NCI-H1694 (cell line): ENCODE measurements at regions not wholly inside any gene's neighbourhood (a gene's known extent, or its start where the extent isn't known, plus 50 kb on each side); places are given as distances from the start of the nearest gene placed in this dataset.

Experiments
- DNase-seq: peaks from one replicate; lab custom pipeline; 2025; lab: John Stamatoyannopoulos, UW

GRCh38 chr13:93140912-93141311, 85.7 kb upstream of the GPC6 start:
- no peak for DNase-seq

- no peak for DNase-seq
Measured at GRCh38 chr13:93144031-93144430, 82.6 kb upstream of the GPC6 start.

GRCh38 chr13:93145199-93145598, 81.4 kb upstream of the GPC6 start:
- no peak for DNase-seq

GRCh38 chr13:93146584-93147297, 79.9 kb upstream of the GPC6 start:
- no peak for DNase-seq

- DNase-seq, result no peak
Measured at GRCh38 chr13:93147298-93147645, 79.3 kb upstream of the GPC6 start.

- DNase-seq, result no peak
Measured at GRCh38 chr13:93147946-93148345, 78.7 kb upstream of the GPC6 start.

GRCh38 chr13:93151277-93151676, 75.3 kb upstream of the GPC6 start:
- DNase-seq, result no peak

GRCh38 chr13:93158565-93158964, 68.0 kb upstream of the GPC6 start:
- no peak for DNase-seq

- no peak for DNase-seq
Measured at GRCh38 chr13:93169980-93170379, 56.6 kb upstream of the GPC6 start.

GRCh38 chr13:93172109-93172508, 54.5 kb upstream of the GPC6 start:
- no peak for DNase-seq

- no peak for DNase-seq
Measured at GRCh38 chr13:93173654-93174053, 53.0 kb upstream of the GPC6 start.

GRCh38 chr13:93174260-93174659, 52.3 kb upstream of the GPC6 start:
- no peak for DNase-seq
